ENCODE measurements at regions not wholly inside any gene's neighbourhood (a gene's known extent, or its start where the extent isn't known, plus 50 kb on each side); places are given as distances from the start of the nearest gene placed in this dataset.

- no peak overlapping the region for H3K4me3 ChIP-seq
- H3K4me1 ChIP-seq (ENCODE audit: insufficient read depth): peaks cover 57% of the 10 kb centered on the region
- no peak overlapping the region for H2AFZ ChIP-seq
- H4K20me1 ChIP-seq (ENCODE audit: insufficient read depth, poor library complexity, severe bottlenecking): no peaks in the 10 kb centered on the region
- H3K36me3 ChIP-seq (replicated peaks; ENCODE audit: insufficient read depth, low read depth): no peaks in the 10 kb centered on the region
- no peaks in the 10 kb centered on the region for H3K9me2 ChIP-seq (replicated peaks; ENCODE audit: insufficient read depth)
- H3K27me3 ChIP-seq: no peaks in the 10 kb centered on the region
- no peaks in the 10 kb centered on the region for H3K79me2 ChIP-seq
- no peaks in the 10 kb centered on the region for H3K9me3 ChIP-seq (ENCODE audit: low read depth)
- H3K4me2 ChIP-seq: no peak overlapping the region
- no peak for DNase-seq (ENCODE audit: low spot score)
- no peak overlapping the region for H3K27ac ChIP-seq
- TF ChIP-seq EZH2 (IDR thresholded peaks at IDR 0.05; ENCODE audit: borderline replicate concordance) (no peak), EZH2phosphoT487 (IDR thresholded peaks at IDR 0.05; ENCODE audit: low read depth, severe bottlenecking, unreplicated experiment) (no peak), CTCF (IDR thresholded peaks at IDR 0.05; ENCODE audit: poor library complexity) (no peak)
- WGBS (ENCODE audit: low lambda C conversion rate, missing lambda C conversion rate): 70% methylated on average over 1 of the region's 1 CpG
Measured at GRCh38 chr3:193784822-193785221, 191.8 kb downstream of the OPA1 start.

GRCh38 chr3:193787496-193787870 lies 194.5 kb downstream of the OPA1 start:
- no peak for DNase-seq (ENCODE audit: low spot score)
- H3K4me3 ChIP-seq: no peak overlapping the region
- 93% methylated on average over 12 of the region's 12 CpGs for WGBS (ENCODE audit: low lambda C conversion rate, missing lambda C conversion rate)
- no peaks in the 10 kb centered on the region for H3K27me3 ChIP-seq
- TF ChIP-seq EZH2 (IDR thresholded peaks at IDR 0.05; ENCODE audit: borderline replicate concordance) (no peak), CTCF (IDR thresholded peaks at IDR 0.05; ENCODE audit: poor library complexity) (no peak), EZH2phosphoT487 (IDR thresholded peaks at IDR 0.05; ENCODE audit: low read depth, severe bottlenecking, unreplicated experiment) (no peak)
- no peaks in the 10 kb centered on the region for H3K36me3 ChIP-seq (replicated peaks; ENCODE audit: insufficient read depth, low read depth)
- H3K4me1 ChIP-seq (ENCODE audit: insufficient read depth): peaks cover 42% of the 10 kb centered on the region
- no peak overlapping the region for H2AFZ ChIP-seq
- no peaks in the 10 kb centered on the region for H4K20me1 ChIP-seq (ENCODE audit: insufficient read depth, poor library complexity, severe bottlenecking)
- no peaks in the 10 kb centered on the region for H3K79me2 ChIP-seq
- no peak overlapping the region for H3K27ac ChIP-seq
- no peaks in the 10 kb centered on the region for H3K9me2 ChIP-seq (replicated peaks; ENCODE audit: insufficient read depth)
- no peaks in the 10 kb centered on the region for H3K9me3 ChIP-seq (ENCODE audit: low read depth)
- no peak overlapping the region for H3K4me2 ChIP-seq

- Histone ChIP-seq H3K79me2 (no peaks in the 10 kb centered on the region), H3K4me3 (no peak overlapping the region), H3K4me1 (ENCODE audit: insufficient read depth) (peaks cover 33% of the 10 kb centered on the region), H3K36me3 (replicated peaks; ENCODE audit: insufficient read depth, low read depth) (no peaks in the 10 kb centered on the region), H2AFZ (no peak overlapping the region), H3K27ac (peak overlapping the region; percentile 64), H4K20me1 (ENCODE audit: insufficient read depth, poor library complexity, severe bottlenecking) (no peaks in the 10 kb centered on the region), H3K9me3 (ENCODE audit: low read depth) (no peaks in the 10 kb centered on the region), H3K27me3 (no peaks in the 10 kb centered on the region), H3K4me2 (no peak overlapping the region), H3K9me2 (replicated peaks; ENCODE audit: insufficient read depth) (no peaks in the 10 kb centered on the region)
- 26% methylated on average over 15 of the region's 15 CpGs for WGBS (ENCODE audit: low lambda C conversion rate, missing lambda C conversion rate)
- peak; percentile 87 for DNase-seq (ENCODE audit: low spot score)
- TF ChIP-seq CTCF (IDR thresholded peaks at IDR 0.05; ENCODE audit: poor library complexity) (peak; percentile 75), EZH2phosphoT487 (IDR thresholded peaks at IDR 0.05; ENCODE audit: low read depth, severe bottlenecking, unreplicated experiment) (no peak)
Measured at GRCh38 chr3:193788189-193788991, 195.4 kb downstream of the OPA1 start.

Measured in hepatocyte (in vitro differentiated cells).